ENCODE measurements at regions not wholly inside any gene's neighbourhood (a gene's known extent, or its start where the extent isn't known, plus 50 kb on each side); places are given as distances from the start of the nearest gene placed in this dataset.

GRCh38 chr6:145336119-145336518 lies 399.2 kb downstream of the EPM2A start:
- TF ChIP-seq POLR2AphosphoS5 (IDR thresholded peaks at IDR 0.05) (no peak), EP300 (IDR thresholded peaks at IDR 0.05) (no peak)
- TF ChIP-seq, protein P1, sequence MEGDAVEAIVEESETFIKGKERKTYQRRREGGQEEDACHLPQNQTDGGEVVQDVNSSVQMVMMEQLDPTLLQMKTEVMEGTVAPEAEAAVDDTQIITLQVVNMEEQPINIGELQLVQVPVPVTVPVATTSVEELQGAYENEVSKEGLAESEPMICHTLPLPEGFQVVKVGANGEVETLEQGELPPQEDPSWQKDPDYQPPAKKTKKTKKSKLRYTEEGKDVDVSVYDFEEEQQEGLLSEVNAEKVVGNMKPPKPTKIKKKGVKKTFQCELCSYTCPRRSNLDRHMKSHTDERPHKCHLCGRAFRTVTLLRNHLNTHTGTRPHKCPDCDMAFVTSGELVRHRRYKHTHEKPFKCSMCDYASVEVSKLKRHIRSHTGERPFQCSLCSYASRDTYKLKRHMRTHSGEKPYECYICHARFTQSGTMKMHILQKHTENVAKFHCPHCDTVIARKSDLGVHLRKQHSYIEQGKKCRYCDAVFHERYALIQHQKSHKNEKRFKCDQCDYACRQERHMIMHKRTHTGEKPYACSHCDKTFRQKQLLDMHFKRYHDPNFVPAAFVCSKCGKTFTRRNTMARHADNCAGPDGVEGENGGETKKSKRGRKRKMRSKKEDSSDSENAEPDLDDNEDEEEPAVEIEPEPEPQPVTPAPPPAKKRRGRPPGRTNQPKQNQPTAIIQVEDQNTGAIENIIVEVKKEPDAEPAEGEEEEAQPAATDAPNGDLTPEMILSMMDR (IDR thresholded peaks at IDR 0.05): no peak
